ENCODE measurements at regions not wholly inside any gene's neighbourhood (a gene's known extent, or its start where the extent isn't known, plus 50 kb on each side); places are given as distances from the start of the nearest gene placed in this dataset.

DNA sequence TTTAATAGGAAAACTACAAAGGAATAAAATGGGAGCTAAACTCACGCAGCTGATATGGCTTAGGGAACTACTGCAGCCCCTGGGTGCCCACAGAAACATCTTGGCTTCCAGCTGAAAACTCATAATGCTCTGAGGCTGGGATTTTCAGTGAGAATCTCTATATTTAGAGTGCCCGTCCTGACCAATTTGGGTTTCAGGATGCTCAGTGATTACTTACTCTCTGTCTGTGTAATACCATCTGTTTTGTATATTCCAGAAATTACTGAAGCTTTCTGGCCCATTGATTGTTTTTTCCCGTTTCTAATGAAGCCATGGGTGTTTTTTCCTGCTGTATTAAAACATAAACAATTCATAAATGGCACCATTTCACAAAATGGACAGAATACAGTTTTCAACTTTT is 50.6 kb upstream of the ZNF385D start:
- no peak overlapping the region for H3K4me3 ChIP-seq (ENCODE audit: low read depth, low read length)
- H3K9me3 ChIP-seq (ENCODE audit: control insufficient read depth, insufficient read depth, low read depth, low read length), result no peaks in the 10 kb centered on the region
- H3K27ac ChIP-seq (ENCODE audit: extremely low read depth, low read depth, low read length), result no peak overlapping the region
- ChIA-PET CTCF (no interaction called here), POLR2A (no interaction called here)
- H3K4me1 ChIP-seq (ENCODE audit: control insufficient read depth, insufficient read depth, low read length), result no peaks in the 10 kb centered on the region
- no peaks in the 10 kb centered on the region for H3K36me3 ChIP-seq (ENCODE audit: control insufficient read depth in 2 of 2, insufficient read depth in 1 of 2, low read length in 2 of 2)
- TF ChIP-seq, protein P1, sequence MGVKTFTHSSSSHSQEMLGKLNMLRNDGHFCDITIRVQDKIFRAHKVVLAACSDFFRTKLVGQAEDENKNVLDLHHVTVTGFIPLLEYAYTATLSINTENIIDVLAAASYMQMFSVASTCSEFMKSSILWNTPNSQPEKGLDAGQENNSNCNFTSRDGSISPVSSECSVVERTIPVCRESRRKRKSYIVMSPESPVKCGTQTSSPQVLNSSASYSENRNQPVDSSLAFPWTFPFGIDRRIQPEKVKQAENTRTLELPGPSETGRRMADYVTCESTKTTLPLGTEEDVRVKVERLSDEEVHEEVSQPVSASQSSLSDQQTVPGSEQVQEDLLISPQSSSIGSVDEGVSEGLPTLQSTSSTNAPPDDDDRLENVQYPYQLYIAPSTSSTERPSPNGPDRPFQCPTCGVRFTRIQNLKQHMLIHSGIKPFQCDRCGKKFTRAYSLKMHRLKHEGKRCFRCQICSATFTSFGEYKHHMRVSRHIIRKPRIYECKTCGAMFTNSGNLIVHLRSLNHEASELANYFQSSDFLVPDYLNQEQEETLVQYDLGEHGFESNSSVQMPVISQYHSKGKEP (tag by site-specific recombination; IDR thresholded peaks at IDR 0.05), result no peak
- TF ChIP-seq ZNF175 (tag by site-specific recombination; IDR thresholded peaks at IDR 0.05) (no peak), ZNF239 (tag by site-specific recombination; IDR thresholded peaks at IDR 0.05) (no peak), KLF10 (tag by site-specific recombination; IDR thresholded peaks at IDR 0.05) (no peak), ZNF837 (tag by site-specific recombination; IDR thresholded peaks at IDR 0.05) (no peak), ZBTB1 (tag by site-specific recombination; IDR thresholded peaks at IDR 0.05) (no peak), ZNF211 (tag by site-specific recombination; IDR thresholded peaks at IDR 0.05; ENCODE audit: low read depth) (no peak), ZNF19 (tag by site-specific recombination; IDR thresholded peaks at IDR 0.05; ENCODE audit: low read depth) (no peak), TRIM28 (IDR thresholded peaks at IDR 0.05; ENCODE audit: borderline replicate concordance, low read length) (no peak), ZNF660 (tag by site-specific recombination; IDR thresholded peaks at IDR 0.05) (no peak), IKZF3 (tag by site-specific recombination; IDR thresholded peaks at IDR 0.05) (no peak), ZNF366 (tag by site-specific recombination; conservative IDR thresholded peaks at IDR 0.05) (no peak), YY1 (tag by site-specific recombination; IDR thresholded peaks at IDR 0.05) (no peak), SETDB1 (IDR thresholded peaks at IDR 0.05; ENCODE audit: insufficient read length, low read length) (no peak), RBAK (tag by site-specific recombination; IDR thresholded peaks at IDR 0.05) (no peak), ZNF701 (tag by site-specific recombination; IDR thresholded peaks at IDR 0.05) (no peak), ZNF121 (tag by site-specific recombination; IDR thresholded peaks at IDR 0.05) (no peak), ZNF155 (tag by site-specific recombination; IDR thresholded peaks at IDR 0.05) (no peak)
- TF ChIP-seq, protein P2, sequence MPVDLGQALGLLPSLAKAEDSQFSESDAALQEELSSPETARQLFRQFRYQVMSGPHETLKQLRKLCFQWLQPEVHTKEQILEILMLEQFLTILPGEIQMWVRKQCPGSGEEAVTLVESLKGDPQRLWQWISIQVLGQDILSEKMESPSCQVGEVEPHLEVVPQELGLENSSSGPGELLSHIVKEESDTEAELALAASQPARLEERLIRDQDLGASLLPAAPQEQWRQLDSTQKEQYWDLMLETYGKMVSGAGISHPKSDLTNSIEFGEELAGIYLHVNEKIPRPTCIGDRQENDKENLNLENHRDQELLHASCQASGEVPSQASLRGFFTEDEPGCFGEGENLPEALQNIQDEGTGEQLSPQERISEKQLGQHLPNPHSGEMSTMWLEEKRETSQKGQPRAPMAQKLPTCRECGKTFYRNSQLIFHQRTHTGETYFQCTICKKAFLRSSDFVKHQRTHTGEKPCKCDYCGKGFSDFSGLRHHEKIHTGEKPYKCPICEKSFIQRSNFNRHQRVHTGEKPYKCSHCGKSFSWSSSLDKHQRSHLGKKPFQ (tag by site-specific recombination; IDR thresholded peaks at IDR 0.05), result no peak

DNA sequence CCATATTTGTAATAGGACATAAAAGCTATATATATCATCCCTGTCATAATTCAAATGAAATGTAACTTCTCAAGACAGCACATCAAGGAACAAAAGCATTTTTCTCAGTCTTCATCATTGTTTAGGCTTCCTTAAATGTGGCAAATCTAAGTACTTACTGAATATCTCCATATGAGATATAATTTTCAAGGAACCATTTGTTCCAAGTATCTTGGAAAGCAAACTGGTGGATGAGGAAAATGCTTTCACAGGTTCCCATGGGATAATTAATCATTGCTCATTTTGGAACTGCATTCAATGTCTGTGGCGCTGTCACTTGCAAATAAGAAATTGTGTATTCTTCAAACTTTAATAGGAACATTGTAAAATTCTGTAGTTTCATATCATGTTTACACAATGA is 52.6 kb upstream of the ZNF385D start:
- no peaks in the 10 kb centered on the region for H3K4me1 ChIP-seq (ENCODE audit: control insufficient read depth, insufficient read depth, low read length)
- H3K9me3 ChIP-seq (ENCODE audit: control insufficient read depth, insufficient read depth, low read depth, low read length), result no peaks in the 10 kb centered on the region
- POLR2A ChIA-PET, result no interaction called here
- H3K4me3 ChIP-seq (ENCODE audit: low read depth, low read length), result no peak overlapping the region
- CTCF ChIA-PET, result no interaction called here
- no peak overlapping the region for H3K27ac ChIP-seq (ENCODE audit: extremely low read depth, low read depth, low read length)
- H3K36me3 ChIP-seq (ENCODE audit: control insufficient read depth in 2 of 2, insufficient read depth in 1 of 2, low read length in 2 of 2), result no peaks in the 10 kb centered on the region
- TF ChIP-seq, protein P3, sequence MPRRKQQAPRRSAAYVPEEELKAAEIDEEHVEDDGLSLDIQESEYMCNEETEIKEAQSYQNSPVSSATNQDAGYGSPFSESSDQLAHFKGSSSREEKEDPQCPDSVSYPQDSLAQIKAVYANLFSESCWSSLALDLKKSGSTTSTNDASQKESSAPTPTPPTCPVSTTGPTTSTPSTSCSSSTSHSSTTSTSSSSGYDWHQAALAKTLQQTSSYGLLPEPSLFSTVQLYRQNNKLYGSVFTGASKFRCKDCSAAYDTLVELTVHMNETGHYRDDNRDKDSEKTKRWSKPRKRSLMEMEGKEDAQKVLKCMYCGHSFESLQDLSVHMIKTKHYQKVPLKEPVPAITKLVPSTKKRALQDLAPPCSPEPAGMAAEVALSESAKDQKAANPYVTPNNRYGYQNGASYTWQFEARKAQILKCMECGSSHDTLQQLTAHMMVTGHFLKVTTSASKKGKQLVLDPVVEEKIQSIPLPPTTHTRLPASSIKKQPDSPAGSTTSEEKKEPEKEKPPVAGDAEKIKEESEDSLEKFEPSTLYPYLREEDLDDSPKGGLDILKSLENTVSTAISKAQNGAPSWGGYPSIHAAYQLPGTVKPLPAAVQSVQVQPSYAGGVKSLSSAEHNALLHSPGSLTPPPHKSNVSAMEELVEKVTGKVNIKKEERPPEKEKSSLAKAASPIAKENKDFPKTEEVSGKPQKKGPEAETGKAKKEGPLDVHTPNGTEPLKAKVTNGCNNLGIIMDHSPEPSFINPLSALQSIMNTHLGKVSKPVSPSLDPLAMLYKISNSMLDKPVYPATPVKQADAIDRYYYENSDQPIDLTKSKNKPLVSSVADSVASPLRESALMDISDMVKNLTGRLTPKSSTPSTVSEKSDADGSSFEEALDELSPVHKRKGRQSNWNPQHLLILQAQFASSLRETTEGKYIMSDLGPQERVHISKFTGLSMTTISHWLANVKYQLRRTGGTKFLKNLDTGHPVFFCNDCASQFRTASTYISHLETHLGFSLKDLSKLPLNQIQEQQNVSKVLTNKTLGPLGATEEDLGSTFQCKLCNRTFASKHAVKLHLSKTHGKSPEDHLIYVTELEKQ (tag by site-specific recombination; IDR thresholded peaks at IDR 0.05; ENCODE audit: borderline replicate concordance), result no peak
- TF ChIP-seq, protein P4, sequence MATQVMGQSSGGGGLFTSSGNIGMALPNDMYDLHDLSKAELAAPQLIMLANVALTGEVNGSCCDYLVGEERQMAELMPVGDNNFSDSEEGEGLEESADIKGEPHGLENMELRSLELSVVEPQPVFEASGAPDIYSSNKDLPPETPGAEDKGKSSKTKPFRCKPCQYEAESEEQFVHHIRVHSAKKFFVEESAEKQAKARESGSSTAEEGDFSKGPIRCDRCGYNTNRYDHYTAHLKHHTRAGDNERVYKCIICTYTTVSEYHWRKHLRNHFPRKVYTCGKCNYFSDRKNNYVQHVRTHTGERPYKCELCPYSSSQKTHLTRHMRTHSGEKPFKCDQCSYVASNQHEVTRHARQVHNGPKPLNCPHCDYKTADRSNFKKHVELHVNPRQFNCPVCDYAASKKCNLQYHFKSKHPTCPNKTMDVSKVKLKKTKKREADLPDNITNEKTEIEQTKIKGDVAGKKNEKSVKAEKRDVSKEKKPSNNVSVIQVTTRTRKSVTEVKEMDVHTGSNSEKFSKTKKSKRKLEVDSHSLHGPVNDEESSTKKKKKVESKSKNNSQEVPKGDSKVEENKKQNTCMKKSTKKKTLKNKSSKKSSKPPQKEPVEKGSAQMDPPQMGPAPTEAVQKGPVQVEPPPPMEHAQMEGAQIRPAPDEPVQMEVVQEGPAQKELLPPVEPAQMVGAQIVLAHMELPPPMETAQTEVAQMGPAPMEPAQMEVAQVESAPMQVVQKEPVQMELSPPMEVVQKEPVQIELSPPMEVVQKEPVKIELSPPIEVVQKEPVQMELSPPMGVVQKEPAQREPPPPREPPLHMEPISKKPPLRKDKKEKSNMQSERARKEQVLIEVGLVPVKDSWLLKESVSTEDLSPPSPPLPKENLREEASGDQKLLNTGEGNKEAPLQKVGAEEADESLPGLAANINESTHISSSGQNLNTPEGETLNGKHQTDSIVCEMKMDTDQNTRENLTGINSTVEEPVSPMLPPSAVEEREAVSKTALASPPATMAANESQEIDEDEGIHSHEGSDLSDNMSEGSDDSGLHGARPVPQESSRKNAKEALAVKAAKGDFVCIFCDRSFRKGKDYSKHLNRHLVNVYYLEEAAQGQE (tag by site-specific recombination; IDR thresholded peaks at IDR 0.05), result no peak
- no peak for TF ChIP-seq ZNF112 (tag by site-specific recombination; IDR thresholded peaks at IDR 0.05)
- TF ChIP-seq, protein P5, sequence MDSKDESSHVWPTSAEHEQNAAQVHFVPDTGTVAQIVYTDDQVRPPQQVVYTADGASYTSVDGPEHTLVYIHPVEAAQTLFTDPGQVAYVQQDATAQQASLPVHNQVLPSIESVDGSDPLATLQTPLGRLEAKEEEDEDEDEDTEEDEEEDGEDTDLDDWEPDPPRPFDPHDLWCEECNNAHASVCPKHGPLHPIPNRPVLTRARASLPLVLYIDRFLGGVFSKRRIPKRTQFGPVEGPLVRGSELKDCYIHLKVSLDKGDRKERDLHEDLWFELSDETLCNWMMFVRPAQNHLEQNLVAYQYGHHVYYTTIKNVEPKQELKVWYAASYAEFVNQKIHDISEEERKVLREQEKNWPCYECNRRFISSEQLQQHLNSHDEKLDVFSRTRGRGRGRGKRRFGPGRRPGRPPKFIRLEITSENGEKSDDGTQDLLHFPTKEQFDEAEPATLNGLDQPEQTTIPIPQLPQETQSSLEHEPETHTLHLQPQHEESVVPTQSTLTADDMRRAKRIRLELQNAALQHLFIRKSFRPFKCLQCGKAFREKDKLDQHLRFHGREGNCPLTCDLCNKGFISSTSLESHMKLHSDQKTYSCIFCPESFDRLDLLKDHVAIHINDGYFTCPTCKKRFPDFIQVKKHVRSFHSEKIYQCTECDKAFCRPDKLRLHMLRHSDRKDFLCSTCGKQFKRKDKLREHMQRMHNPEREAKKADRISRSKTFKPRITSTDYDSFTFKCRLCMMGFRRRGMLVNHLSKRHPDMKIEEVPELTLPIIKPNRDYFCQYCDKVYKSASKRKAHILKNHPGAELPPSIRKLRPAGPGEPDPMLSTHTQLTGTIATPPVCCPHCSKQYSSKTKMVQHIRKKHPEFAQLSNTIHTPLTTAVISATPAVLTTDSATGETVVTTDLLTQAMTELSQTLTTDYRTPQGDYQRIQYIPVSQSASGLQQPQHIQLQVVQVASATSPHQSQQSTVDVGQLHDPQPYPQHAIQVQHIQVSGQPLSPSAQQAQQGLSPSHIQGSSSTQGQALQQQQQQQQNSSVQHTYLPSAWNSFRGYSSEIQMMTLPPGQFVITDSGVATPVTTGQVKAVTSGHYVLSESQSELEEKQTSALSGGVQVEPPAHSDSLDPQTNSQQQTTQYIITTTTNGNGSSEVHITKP (tag by site-specific recombination; IDR thresholded peaks at IDR 0.05), result no peak
- TF ChIP-seq ZNF792 (tag by site-specific recombination; IDR thresholded peaks at IDR 0.05), result no peak

All from HEK293 (cell line).